H1 (cell line): ENCODE measurements at regions not wholly inside any gene's neighbourhood (a gene's known extent, or its start where the extent isn't known, plus 50 kb on each side); places are given as distances from the start of the nearest gene placed in this dataset.
"Not testable (repeated sequence)": the region's sequence is repeated elsewhere in the genome, so short reads cannot be mapped to it uniquely, and the experiment has no call there.

ENCODE experiments used
- CTCF ChIA-PET: fragments of 300-600 bp; sonication (Branson Sonifier 250); formaldehyde crosslinking; loops from one replicate; lab custom pipeline; 2021; ENCODE audit not compliant: partially characterized antibody; lab: Charles Lee
- POLR2A ChIA-PET: fragments of 300-600 bp; sonication (Branson Sonifier 250); formaldehyde crosslinking; loops from one replicate; lab custom pipeline; 2021; ENCODE audit warnings: inconsistent platforms; ENCODE audit not compliant: partially characterized antibody; lab: Charles Lee
- DNase-seq, 2 experiments: peaks; one replicate each; pipeline versions ENCODE4 v3.0.0 to v3.0.0-alpha.2; 2010 to 2022; ENCODE audit warnings: low spot score in 2 of 2, low read depth in 1 of 2, mixed read lengths in 1 of 2
- FAIRE-seq: peaks from 2 replicates; lab custom pipeline; 2011; peaks lifted over from hg19 to GRCh38; lab: Jason Lieb, UNC
- H2AFZ ChIP-seq: 2 replicates; pipeline ENCODE4 v1.8.1; 2012; ENCODE audit warnings: low read length, inconsistent platforms
- H2AK5ac ChIP-seq: 2 replicates; pipeline ENCODE4 v1.6.1; 2013; ENCODE audit warnings: low read depth, low read length
- H2BK120ac ChIP-seq: replicated peaks from 2 replicates; pipeline ENCODE3; 2013; ENCODE audit warnings: low read depth, low read length, inconsistent platforms
- H2BK12ac ChIP-seq: 2 replicates; pipeline ENCODE4 v1.6.1; 2013; ENCODE audit warnings: low read depth, low read length
- H2BK15ac ChIP-seq: 2 replicates; pipeline ENCODE4 v1.6.1; 2013; ENCODE audit warnings: low read length
- H2BK20ac ChIP-seq: 2 replicates; pipeline ENCODE4 v1.6.1; 2013; ENCODE audit warnings: low read length
- H2BK5ac ChIP-seq: 2 replicates; pipeline ENCODE4 v1.6.1; 2013; ENCODE audit warnings: low read depth, low read length
- H3K14ac ChIP-seq: 2 replicates; pipeline ENCODE4 v1.6.1; 2013; ENCODE audit warnings: inconsistent platforms; ENCODE audit not compliant: insufficient read length
- H3K18ac ChIP-seq: 2 replicates; pipeline ENCODE4 v1.6.1; 2013; ENCODE audit warnings: low read length; ENCODE audit errors: extremely low read depth
- H3K23ac ChIP-seq: 2 replicates; pipeline ENCODE4 v1.6.1; 2013; ENCODE audit warnings: inconsistent platforms; ENCODE audit not compliant: insufficient read length
- H3K23me2 ChIP-seq: 2 replicates; pipeline ENCODE4 v1.6.1; 2013; ENCODE audit warnings: low read depth, low read length
- H3K27ac ChIP-seq: 2 replicates; pipeline ENCODE4 v1.6.1; 2011; ENCODE audit warnings: low read depth, low read length, inconsistent platforms
- H3K27me3 ChIP-seq, 4 experiments: replicated peaks in 1 of 4; 1 replicate in 1 of 4; 2 replicates in 3 of 4; pipeline versions ENCODE4 v1.6.1 to v1.8.1; 2011 to 2013; ENCODE audit warnings: low read length in 3 of 4, mild to moderate bottlenecking in 3 of 4, inconsistent platforms in 2 of 4, mixed read lengths in 2 of 4, moderate library complexity in 1 of 4; ENCODE audit not compliant: control insufficient read depth in 3 of 4, insufficient read depth in 3 of 4; ENCODE audit errors: extremely low read depth in 1 of 4
- H3K36me3 ChIP-seq, 4 experiments: 2 replicates each; pipeline versions ENCODE4 v1.6.1 to v1.8.1; 2011 to 2013; ENCODE audit warnings: mild to moderate bottlenecking in 4 of 4, low read length in 3 of 4, moderate library complexity in 2 of 4, control low read depth in 1 of 4, inconsistent platforms in 1 of 4; ENCODE audit not compliant: insufficient read depth in 4 of 4, control insufficient read depth in 2 of 4
- H3K4ac ChIP-seq: replicated peaks from 2 replicates; pipeline ENCODE3; 2013; ENCODE audit warnings: low read length, low read depth, mixed read lengths, inconsistent platforms; ENCODE audit not compliant: insufficient read length
- H3K4me1 ChIP-seq, 4 experiments: replicated peaks in 1 of 4; 1 replicate in 1 of 4; 2 replicates in 3 of 4; pipeline versions ENCODE4 v1.6.1 to v1.8.1; 2011 to 2013; ENCODE audit warnings: low read length in 3 of 4, inconsistent platforms in 2 of 4, mixed read lengths in 1 of 4; ENCODE audit not compliant: insufficient read depth in 4 of 4, control insufficient read depth in 3 of 4
- H3K4me2 ChIP-seq, 2 experiments: 2 replicates each; pipeline versions ENCODE4 v1.6.1 to v1.8.1; 2011 to 2013; ENCODE audit warnings: low read depth in 2 of 2, low read length in 2 of 2, control low read depth in 1 of 2, inconsistent platforms in 1 of 2, mild to moderate bottlenecking in 1 of 2; ENCODE audit not compliant: insufficient read depth in 1 of 2
- H3K4me3 ChIP-seq, 4 experiments: fragments of 200-600, 300-600 bp in 1 of 4; sonication (generic), shearing (Covaris generic), sonication (Bioruptor Twin) in 1 of 4; 2 replicates each; pipeline versions ENCODE4 v1.5.1 to v1.8.1; 2011 to 2016; ENCODE audit warnings: low read length in 4 of 4, low read depth in 3 of 4, control low read depth in 2 of 4, inconsistent platforms in 2 of 4, mild to moderate bottlenecking in 2 of 4, mixed read lengths in 1 of 4, moderate library complexity in 1 of 4; ENCODE audit not compliant: insufficient read depth in 2 of 4; ENCODE audit errors: extremely low read depth in 1 of 4
- H3K56ac ChIP-seq: replicated peaks from 2 replicates; pipeline ENCODE3; 2013; ENCODE audit warnings: low read depth, mild to moderate bottlenecking, mixed read lengths, low read length, inconsistent platforms; ENCODE audit not compliant: insufficient read length
- H3K79me1 ChIP-seq: 2 replicates; pipeline ENCODE4 v1.6.1; 2013; ENCODE audit warnings: low read depth, low read length, control low read depth
- H3K79me2 ChIP-seq, 2 experiments: 2 replicates each; pipeline versions ENCODE4 v1.6.1 to v1.8.1; 2012 to 2013; ENCODE audit warnings: low read length in 2 of 2, mild to moderate bottlenecking in 2 of 2, inconsistent platforms in 1 of 2; ENCODE audit not compliant: insufficient read depth in 2 of 2, control insufficient read depth in 1 of 2
- H3K9ac ChIP-seq, 4 experiments: replicated peaks in 1 of 4; 1 replicate in 1 of 4; 2 replicates in 3 of 4; pipeline versions ENCODE4 v1.6.1 to v1.8.1; 2011 to 2013; ENCODE audit warnings: low read depth in 3 of 4, low read length in 3 of 4, control low read depth in 2 of 4, mild to moderate bottlenecking in 2 of 4, moderate library complexity in 2 of 4, inconsistent platforms in 1 of 4; ENCODE audit errors: extremely low read depth in 1 of 4
- H3K9me3 ChIP-seq, 2 experiments: 2 replicates each; pipeline versions ENCODE4 v1.6.1 to v1.8.1; 2012 to 2013; ENCODE audit warnings: mild to moderate bottlenecking in 2 of 2, moderate library complexity in 2 of 2, control low read depth in 1 of 2, inconsistent platforms in 1 of 2, low read depth in 1 of 2, low read length in 1 of 2, mixed read lengths in 1 of 2; ENCODE audit not compliant: insufficient read depth in 2 of 2
- H4K20me1 ChIP-seq, 2 experiments: replicated peaks in 1 of 2; 2 replicates each; pipeline versions ENCODE3 to v1.8.1; 2011 to 2013; ENCODE audit warnings: inconsistent platforms in 2 of 2, low read length in 2 of 2, mild to moderate bottlenecking in 1 of 2; ENCODE audit not compliant: insufficient read depth in 2 of 2, control insufficient read depth in 1 of 2
- H4K5ac ChIP-seq: 2 replicates; pipeline ENCODE4 v1.6.1; 2013; ENCODE audit warnings: low read length, low read depth, mixed read lengths, inconsistent platforms; ENCODE audit not compliant: insufficient read length
- H4K8ac ChIP-seq: 2 replicates; pipeline ENCODE4 v1.8.0; 2013; ENCODE audit warnings: mild to moderate bottlenecking, moderate library complexity, low read length, inconsistent platforms; ENCODE audit not compliant: insufficient read depth; ENCODE audit errors: extremely low read depth
- H4K91ac ChIP-seq: replicated peaks from 2 replicates; pipeline ENCODE3; 2013; ENCODE audit warnings: low read length, mixed read lengths, inconsistent platforms; ENCODE audit not compliant: insufficient read length
- WGBS, 2 experiments: shearing (Covaris generic) in 1 of 2; methylation state at CpG; one replicate each; pipeline versions ENCODE4 v1.1.6 to v1.1.7; 2013 to 2015; ENCODE audit warnings: low lambda C conversion rate in 2 of 2, mixed read lengths in 2 of 2, inconsistent platforms in 1 of 2, low coverage in 1 of 2, missing lambda C conversion rate in 1 of 2; ENCODE audit not compliant: insufficient replicate concordance in 2 of 2, insufficient coverage in 1 of 2, insufficient read length in 1 of 2; ENCODE audit errors: extremely low coverage in 1 of 2, missing lambda C conversion rate in 1 of 2; 5-methylcytosine and 5-hydroxymethylcytosine counted together

DNA sequence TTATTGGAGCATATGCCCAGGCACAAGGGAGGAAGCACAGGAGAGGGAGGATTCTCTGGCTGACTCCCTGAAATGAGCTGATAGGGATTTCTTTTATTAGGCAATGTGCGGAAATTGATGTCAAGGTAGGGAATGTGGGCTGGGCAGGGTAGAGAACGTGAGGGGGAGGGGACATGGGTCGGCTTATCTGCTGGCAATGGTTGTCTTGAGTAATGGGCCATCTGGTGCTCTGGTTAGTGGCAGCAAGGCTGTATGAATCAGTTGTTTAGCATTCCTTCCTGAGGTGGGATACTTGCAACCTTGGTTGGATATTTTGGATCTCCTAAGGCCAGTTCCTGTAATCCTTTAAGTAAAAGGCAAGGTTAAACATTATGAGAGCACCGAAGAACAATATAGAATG, 80.5 kb upstream of the ADORA2B start:
- CTCF ChIA-PET, H3K4me2 ChIP-seq, H3K79me1 ChIP-seq, H4K91ac ChIP-seq, H3K79me2 ChIP-seq, H3K27ac ChIP-seq, DNase-seq, H3K36me3 ChIP-seq, H2BK15ac ChIP-seq, FAIRE-seq, H2BK5ac ChIP-seq, H3K27me3 ChIP-seq, H4K20me1 ChIP-seq, POLR2A ChIA-PET, H3K4me1 ChIP-seq, H2BK20ac ChIP-seq, H3K9ac ChIP-seq, H2AFZ ChIP-seq, H2AK5ac ChIP-seq, H3K18ac ChIP-seq, H3K14ac ChIP-seq, H3K56ac ChIP-seq, H3K9me3 ChIP-seq, H3K23ac ChIP-seq, H3K4ac ChIP-seq, H3K4me3 ChIP-seq, H4K5ac ChIP-seq, H2BK120ac ChIP-seq, H2BK12ac ChIP-seq, H3K23me2 ChIP-seq, H4K8ac ChIP-seq: not testable (repeated sequence)
- WGBS, 2 experiments = 79% methylated on average over 3 of the region's 4 CpGs; no CpG with 5 or more reads in 1 of the 2 experiments

DNA sequence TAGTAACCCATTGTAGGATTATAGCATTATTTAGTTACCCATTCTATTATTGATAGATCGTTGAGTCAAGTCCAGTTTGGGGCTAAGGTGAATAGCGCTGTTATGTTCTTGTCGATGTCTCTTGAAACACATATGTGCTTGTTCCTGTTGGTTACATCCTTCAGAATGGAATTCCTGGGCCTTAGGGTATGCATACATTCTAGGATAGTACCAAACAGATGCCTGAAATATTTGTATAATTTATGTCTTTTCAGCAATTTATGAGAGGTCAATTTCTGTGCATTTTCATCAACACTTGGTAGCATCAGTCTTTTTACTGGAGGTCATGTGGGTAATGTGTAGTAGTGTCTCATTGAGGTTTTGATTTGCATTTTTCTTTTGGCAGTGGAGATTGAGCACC, 78.9 kb upstream of the ADORA2B start:
- H2BK120ac ChIP-seq, H4K8ac ChIP-seq, H3K27ac ChIP-seq, DNase-seq, H3K56ac ChIP-seq, H3K14ac ChIP-seq, H4K20me1 ChIP-seq, H2AFZ ChIP-seq, H3K4ac ChIP-seq, H3K4me1 ChIP-seq, H2AK5ac ChIP-seq, H2BK12ac ChIP-seq, H3K4me2 ChIP-seq, H4K91ac ChIP-seq, H3K23me2 ChIP-seq, H2BK20ac ChIP-seq, H3K27me3 ChIP-seq, POLR2A ChIA-PET, H2BK5ac ChIP-seq, CTCF ChIA-PET, H3K79me2 ChIP-seq, FAIRE-seq, H3K23ac ChIP-seq, H3K79me1 ChIP-seq, H4K5ac ChIP-seq, H2BK15ac ChIP-seq, H3K9ac ChIP-seq, H3K4me3 ChIP-seq, H3K9me3 ChIP-seq, H3K36me3 ChIP-seq, H3K18ac ChIP-seq: not testable (repeated sequence)
- WGBS, 2 experiments = 96% methylated on average over 3 of the region's 3 CpGs; no CpG with 5 or more reads in 1 of the 2 experiments
